ENCODE measurements at regions not wholly inside any gene's neighbourhood (a gene's known extent, or its start where the extent isn't known, plus 50 kb on each side); places are given as distances from the start of the nearest gene placed in this dataset.

DNA sequence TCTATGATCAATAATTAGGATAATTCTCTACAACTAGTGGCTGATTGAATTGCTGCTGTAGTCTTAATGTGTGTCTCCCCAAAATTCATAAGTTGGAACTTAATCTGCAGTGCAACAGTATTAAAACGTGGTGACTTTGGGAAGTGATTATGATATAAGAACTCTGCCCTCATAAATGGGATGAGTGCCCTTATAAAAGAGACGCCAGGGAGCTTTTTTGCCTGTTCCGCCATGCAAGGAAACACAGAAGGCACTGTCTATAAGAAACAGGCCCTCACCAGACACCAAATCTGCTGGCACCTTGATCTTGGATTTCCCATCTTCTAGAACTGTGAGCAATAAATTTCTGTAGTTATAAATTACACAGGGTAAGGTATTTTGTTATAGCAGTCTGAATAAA, 161.0 kb downstream of the ALX1 start:
- TF ChIP-seq CTCF (IDR thresholded peaks at IDR 0.05; ENCODE audit: poor library complexity) (no peak), EZH2 (IDR thresholded peaks at IDR 0.05; ENCODE audit: borderline replicate concordance) (no peak)
